Right lobe of liver (tissue), 6 donors: ENCODE measurements at regions not wholly inside any gene's neighbourhood (a gene's known extent, or its start where the extent isn't known, plus 50 kb on each side); places are given as distances from the start of the nearest gene placed in this dataset.

Source experiments
- ATAC-seq, 4 donors: fragments of 200-7000 bp; cut with Tn5 transposase; one replicate each; pipeline ENCODE4 v1.9.1; 2020; ENCODE audit warnings: mild to moderate bottlenecking in 4 of 4, moderate library complexity in 4 of 4
- DNase-seq, 3 donors: peaks; one replicate each; pipeline ENCODE4 v3.0.0-alpha.2; 2020
- H3K27ac ChIP-seq, 3 donors: fragments of 200-600 bp; one replicate each; pipeline ENCODE4 v1.8.0; 2022
- H3K27me3 ChIP-seq, 2 donors: fragments of 200-600 bp; one replicate each; pipeline ENCODE4 v1.8.0; 2022
- H3K36me3 ChIP-seq, 4 donors: fragments of 200-600 bp; sonication (generic) in 1 of 4; one replicate each; pipeline versions ENCODE4 v1.5.1 to v1.8.0; 2017 to 2022; ENCODE audit warnings: control low read depth in 1 of 4
- H3K4me1 ChIP-seq, 4 donors: fragments of 200-600 bp; sonication (generic) in 1 of 4; one replicate each; pipeline versions ENCODE4 v1.5.1 to v1.8.0; 2017 to 2022; ENCODE audit warnings: control low read depth in 1 of 4
- H3K4me3 ChIP-seq, 3 donors: fragments of 200-600 bp; one replicate each; pipeline ENCODE4 v1.8.0; 2022
- H3K9me3 ChIP-seq, 4 donors: fragments of 200-600 bp; sonication (generic) in 1 of 4; one replicate each; pipeline versions ENCODE4 v1.5.1 to v1.8.0; 2017 to 2022; ENCODE audit warnings: control low read depth in 1 of 4
- CTCF ChIP-seq, 4 donors: fragments of 200-600 bp in 3 of 4; fragments of 450-650 bp in 1 of 4; IDR thresholded peaks; one replicate each; pipeline versions ENCODE4 v1.5.1 to v1.8.0; 2016 to 2022; ENCODE audit warnings: antibody characterized with exemption in 4 of 4, mild to moderate bottlenecking in 2 of 4
- POLR2A ChIP-seq: fragments of 450-650 bp; IDR thresholded peaks from one replicate; pipeline ENCODE4 v1.6.1; 2017; ENCODE audit warnings: antibody characterized with exemption, mild to moderate bottlenecking
- WGBS: methylation state at CpG from one replicate; pipeline ENCODE4 v1.1.6; 2018; ENCODE audit warnings: low coverage, low lambda C conversion rate; ENCODE audit not compliant: insufficient coverage; ENCODE audit errors: missing lambda C conversion rate; 5-methylcytosine and 5-hydroxymethylcytosine counted together
- intact Hi-C, 2 donors: fragments of 100-400 bp; cut with DNase I; formaldehyde crosslinking; loops; one replicate each; pipeline versions ENCODE4 v1.11.2 to v1.14.1; 2022
- donor health status: DM: no; HTN: yes; CAD: no.
- donor health status: DM: no; HTN: no; CAD: no.
- donor health status: DM: no; HTN: no; CAD: no.
- donor health status: DM: no; HTN: yes; CAD: no.
- donor health status: DM: no; HTN: yes; CAD: no.

- no peak for TF ChIP-seq CTCF (IDR thresholded peaks at IDR 0.05)
- no peak for TF ChIP-seq POLR2A
- DNase-seq (no peak), ATAC-seq (no peak)
- H3K9me3 ChIP-seq, result no peaks in the 10 kb centered on the region
- no peak overlapping the region for H3K27ac ChIP-seq
- no peaks in the 10 kb centered on the region for H3K27me3 ChIP-seq
- intact Hi-C loops, result no loop called here
- no peak overlapping the region for H3K4me3 ChIP-seq
- H3K4me1 ChIP-seq, result no peaks in the 10 kb centered on the region
- 27% methylated on average over 1 of the region's 1 CpG for WGBS
- no peaks in the 10 kb centered on the region for H3K36me3 ChIP-seq
Observed at GRCh38 chr9:23907343-23907742, 81.3 kb upstream of the ELAVL2 start.

DNA sequence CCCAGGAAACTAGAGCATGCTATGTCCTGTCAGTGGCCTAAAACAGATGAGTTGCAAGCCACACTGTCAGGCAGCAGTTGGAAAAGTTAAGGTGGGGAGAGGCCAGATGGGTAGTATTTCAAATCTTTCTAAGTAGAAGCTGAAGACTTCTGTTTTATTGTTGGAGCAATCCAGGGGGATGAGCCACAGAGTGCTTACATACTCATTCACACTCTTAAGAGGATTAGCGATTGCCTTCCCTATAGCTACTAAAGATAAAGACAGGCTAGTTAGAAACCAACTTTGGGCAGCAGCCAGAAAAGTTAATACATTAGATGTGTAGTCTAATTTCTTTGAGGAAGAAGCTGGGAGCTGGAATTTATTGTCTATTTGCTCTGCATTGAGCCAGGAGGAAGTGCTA is 61.7 kb upstream of the ELAVL2 start:
- no peak for TF ChIP-seq CTCF (IDR thresholded peaks at IDR 0.05)
- no peak for TF ChIP-seq POLR2A
- intact Hi-C loops, result no loop called here
- Histone ChIP-seq H3K9me3 (no peaks in the 10 kb centered on the region), H3K4me3 (no peak overlapping the region), H3K4me1 (no peaks in the 10 kb centered on the region), H3K36me3 (no peaks in the 10 kb centered on the region), H3K27me3 (no peaks in the 10 kb centered on the region), H3K27ac (no peak overlapping the region)
- ATAC-seq (no peak), DNase-seq (no peak)
- WGBS, result 45% methylated on average over 1 of the region's 1 CpG
